Thyroid gland (tissue), 4 donors: ENCODE measurements at regions not wholly inside any gene's neighbourhood (a gene's known extent, or its start where the extent isn't known, plus 50 kb on each side); places are given as distances from the start of the nearest gene placed in this dataset.

Experiments
- POLR2A ChIP-seq, 2 donors: fragments of 450-650 bp; IDR thresholded peaks; one replicate each; pipeline ENCODE4 v1.6.1; 2017; ENCODE audit warnings: antibody characterized with exemption in 2 of 2, mild to moderate bottlenecking in 2 of 2, moderate library complexity in 1 of 2
- TF ChIP-seq, protein P1 (sequence below), 6 experiments: fragments of 200-600 bp in 3 of 6; fragments of 450-650 bp in 3 of 6; sonication (generic) in 3 of 6; IDR thresholded peaks; one replicate each; pipeline ENCODE4 v1.5.1; 2016 to 2019; ENCODE audit warnings: antibody characterized with exemption in 6 of 6, mild to moderate bottlenecking in 2 of 6, inconsistent platforms in 1 of 6, moderate library complexity in 1 of 6

DNA sequence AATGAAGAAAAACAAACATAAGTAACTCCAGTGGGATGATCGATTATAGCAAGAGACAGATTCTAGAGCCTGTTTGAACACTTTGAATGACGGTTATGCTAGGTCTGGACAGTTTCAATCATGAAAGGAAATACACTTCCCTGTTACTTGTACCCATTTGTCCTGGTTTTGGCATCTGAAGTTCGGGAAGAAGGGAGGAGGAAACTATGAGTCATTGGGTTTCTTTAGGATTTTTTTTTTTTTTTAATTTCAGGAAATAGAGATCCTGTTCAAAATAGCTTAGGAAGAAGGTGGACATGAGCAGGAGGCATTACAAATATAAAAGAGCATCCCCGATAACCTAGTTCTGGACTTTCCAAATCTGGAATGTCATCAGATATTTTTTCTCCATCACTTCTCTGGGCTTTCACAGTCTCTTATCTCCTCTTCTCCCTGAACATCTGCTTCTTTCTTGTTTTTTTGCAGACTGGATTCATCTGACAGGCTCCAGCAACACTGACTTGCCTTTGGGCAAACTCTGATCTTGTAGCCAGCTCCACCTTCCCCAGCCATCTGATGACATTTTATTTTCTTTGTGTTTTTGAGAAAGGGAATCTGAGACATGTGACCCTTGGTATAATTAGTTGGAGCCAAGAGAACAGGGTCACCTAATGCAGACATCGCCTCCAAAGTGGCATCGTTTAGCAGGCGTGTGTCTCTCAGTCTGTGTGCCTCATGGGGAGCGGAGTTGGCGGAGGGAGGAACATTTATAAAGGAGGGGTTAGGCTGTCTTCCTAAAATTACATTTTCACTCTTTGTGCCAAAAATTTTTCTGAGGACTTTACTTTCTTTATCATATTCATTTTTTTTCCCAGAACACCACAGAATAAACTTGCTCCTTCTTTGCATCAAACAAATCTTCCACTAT is 195.3 kb upstream of the EPHA4 start:
- TF ChIP-seq, protein P1, sequence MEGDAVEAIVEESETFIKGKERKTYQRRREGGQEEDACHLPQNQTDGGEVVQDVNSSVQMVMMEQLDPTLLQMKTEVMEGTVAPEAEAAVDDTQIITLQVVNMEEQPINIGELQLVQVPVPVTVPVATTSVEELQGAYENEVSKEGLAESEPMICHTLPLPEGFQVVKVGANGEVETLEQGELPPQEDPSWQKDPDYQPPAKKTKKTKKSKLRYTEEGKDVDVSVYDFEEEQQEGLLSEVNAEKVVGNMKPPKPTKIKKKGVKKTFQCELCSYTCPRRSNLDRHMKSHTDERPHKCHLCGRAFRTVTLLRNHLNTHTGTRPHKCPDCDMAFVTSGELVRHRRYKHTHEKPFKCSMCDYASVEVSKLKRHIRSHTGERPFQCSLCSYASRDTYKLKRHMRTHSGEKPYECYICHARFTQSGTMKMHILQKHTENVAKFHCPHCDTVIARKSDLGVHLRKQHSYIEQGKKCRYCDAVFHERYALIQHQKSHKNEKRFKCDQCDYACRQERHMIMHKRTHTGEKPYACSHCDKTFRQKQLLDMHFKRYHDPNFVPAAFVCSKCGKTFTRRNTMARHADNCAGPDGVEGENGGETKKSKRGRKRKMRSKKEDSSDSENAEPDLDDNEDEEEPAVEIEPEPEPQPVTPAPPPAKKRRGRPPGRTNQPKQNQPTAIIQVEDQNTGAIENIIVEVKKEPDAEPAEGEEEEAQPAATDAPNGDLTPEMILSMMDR (IDR thresholded peaks at IDR 0.05) = no peak
- no peak for TF ChIP-seq POLR2A (IDR thresholded peaks at IDR 0.05)
